ENCODE measurements at regions not wholly inside any gene's neighbourhood (a gene's known extent, or its start where the extent isn't known, plus 50 kb on each side); places are given as distances from the start of the nearest gene placed in this dataset.

DNA sequence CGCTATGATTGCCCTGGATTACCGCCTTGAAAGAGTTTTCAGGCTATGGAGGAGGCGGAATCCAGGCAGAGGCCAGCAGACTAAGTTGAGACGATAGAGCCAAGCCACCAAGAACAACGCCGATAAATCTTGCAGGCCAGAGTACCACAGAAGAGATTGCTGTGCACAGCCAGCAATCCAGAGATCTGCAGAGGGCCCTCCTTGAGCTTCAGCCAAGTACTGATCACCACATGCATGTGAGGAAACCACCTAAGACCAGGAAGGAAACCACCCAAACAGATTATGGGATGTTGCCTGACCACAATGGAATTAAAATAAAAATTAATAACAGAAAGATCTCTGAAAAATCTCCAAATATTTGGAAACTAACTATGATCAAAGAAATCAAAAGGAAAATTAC is 74.9 kb downstream of the GCNT4 start:
- Histone ChIP-seq H3K27me3 (replicated peaks; ENCODE audit: insufficient read depth) (no peaks in the 10 kb centered on the region), H3K9me3 (ENCODE audit: low read depth) (no peaks in the 10 kb centered on the region), H4K20me1 (ENCODE audit: insufficient read depth) (no peaks in the 10 kb centered on the region), H3K4me2 (ENCODE audit: unreplicated experiment) (no peak overlapping the region), H3F3A (ENCODE audit: insufficient read depth) (no peaks in the 10 kb centered on the region), H3K9ac (no peak overlapping the region), H3K27ac (no peak overlapping the region), H3K36me3 (ENCODE audit: low read depth) (no peaks in the 10 kb centered on the region), H2AFZ (no peak overlapping the region), H3K4me1 (ENCODE audit: insufficient read depth) (no peaks in the 10 kb centered on the region), H3K79me2 (ENCODE audit: insufficient read depth) (no peaks in the 10 kb centered on the region), H3K9me2 (ENCODE audit: insufficient read depth) (no peaks in the 10 kb centered on the region), H3K4me3 (no peak overlapping the region)
- DNase-seq, result no peak
- WGBS, 2 experiments (ENCODE audit: low coverage in 1 of 2, low lambda C conversion rate in 2 of 2, missing lambda C conversion rate in 2 of 2), result 60 to 70% methylated on average over 6 of the region's 6 CpGs
- TF ChIP-seq EZH2 (IDR thresholded peaks at IDR 0.05; ENCODE audit: insufficient read depth, poor library complexity, severe bottlenecking) (no peak), EZH2phosphoT487 (IDR thresholded peaks at IDR 0.05; ENCODE audit: insufficient read depth, low read depth) (no peak)
- in situ Hi-C loops (cut with MboI), result no loop called here

DNA sequence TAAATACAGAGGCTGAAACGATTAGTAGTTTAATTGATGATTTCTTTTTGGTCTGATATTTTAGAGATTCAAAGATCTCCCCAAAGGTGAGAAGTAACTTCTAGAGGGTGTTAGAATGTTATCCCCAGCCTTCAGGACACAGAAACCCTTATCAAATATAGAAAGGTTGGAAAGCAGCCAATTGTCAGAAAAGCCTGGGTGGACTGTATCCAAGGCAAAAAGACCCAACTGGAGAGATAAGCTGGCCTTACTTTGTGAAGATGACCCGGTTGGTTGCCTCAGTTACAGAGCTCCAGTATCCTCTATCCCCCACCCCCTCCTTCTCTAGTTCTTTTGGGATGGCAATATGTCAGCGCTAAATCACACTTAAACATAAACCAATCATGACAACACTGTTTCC is 75.7 kb downstream of the GCNT4 start:
- no peaks in the 10 kb centered on the region for H4K20me1 ChIP-seq (ENCODE audit: insufficient read depth)
- no peaks in the 10 kb centered on the region for H3K4me1 ChIP-seq (ENCODE audit: insufficient read depth)
- H2AFZ ChIP-seq, result no peak overlapping the region
- H3K9me3 ChIP-seq (ENCODE audit: low read depth), result no peaks in the 10 kb centered on the region
- no peaks in the 10 kb centered on the region for H3K36me3 ChIP-seq (ENCODE audit: low read depth)
- H3K27me3 ChIP-seq (replicated peaks; ENCODE audit: insufficient read depth), result no peaks in the 10 kb centered on the region
- TF ChIP-seq EZH2 (IDR thresholded peaks at IDR 0.05; ENCODE audit: insufficient read depth, poor library complexity, severe bottlenecking) (no peak), EZH2phosphoT487 (IDR thresholded peaks at IDR 0.05; ENCODE audit: insufficient read depth, low read depth) (no peak)
- H3K79me2 ChIP-seq (ENCODE audit: insufficient read depth), result no peaks in the 10 kb centered on the region
- no peak overlapping the region for H3K4me2 ChIP-seq (ENCODE audit: unreplicated experiment)
- H3F3A ChIP-seq (ENCODE audit: insufficient read depth), result no peaks in the 10 kb centered on the region
- no peak for DNase-seq
- no peak overlapping the region for H3K27ac ChIP-seq
- in situ Hi-C loops (cut with MboI), result no loop called here
- H3K9ac ChIP-seq, result no peak overlapping the region
- 74 to 76% methylated on average over 3 of the region's 3 CpGs for WGBS, 2 experiments (ENCODE audit: low coverage in 1 of 2, low lambda C conversion rate in 2 of 2, missing lambda C conversion rate in 2 of 2)
- H3K4me3 ChIP-seq, result no peak overlapping the region
- no peaks in the 10 kb centered on the region for H3K9me2 ChIP-seq (ENCODE audit: insufficient read depth)

DNA sequence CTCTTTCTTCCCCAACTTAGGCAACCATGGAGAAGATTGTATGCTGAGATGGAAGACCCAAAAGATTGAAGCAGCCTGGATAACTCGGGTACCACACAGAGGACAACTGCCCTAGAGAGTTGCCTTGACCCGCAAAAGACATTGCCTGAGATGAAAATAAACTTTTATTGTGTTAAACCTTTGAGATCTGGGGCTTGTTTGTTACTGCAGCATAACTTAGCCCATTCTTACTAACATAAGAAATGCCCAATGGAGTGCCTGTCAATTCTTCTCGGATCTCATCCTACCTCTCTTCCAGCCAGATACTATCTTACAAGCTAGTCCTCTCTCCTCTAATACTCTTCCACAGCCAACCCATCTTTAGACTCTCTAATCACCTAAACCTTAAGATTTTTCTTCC is 76.8 kb downstream of the GCNT4 start:
- H3K36me3 ChIP-seq (ENCODE audit: low read depth), result no peaks in the 10 kb centered on the region
- H3K9me3 ChIP-seq (ENCODE audit: low read depth), result no peaks in the 10 kb centered on the region
- H4K20me1 ChIP-seq (ENCODE audit: insufficient read depth), result no peaks in the 10 kb centered on the region
- H3K9ac ChIP-seq, result no peak overlapping the region
- H3K4me2 ChIP-seq (ENCODE audit: unreplicated experiment), result no peak overlapping the region
- H3K79me2 ChIP-seq (ENCODE audit: insufficient read depth), result no peaks in the 10 kb centered on the region
- H3K4me3 ChIP-seq, result no peak overlapping the region
- in situ Hi-C loops (cut with MboI), result no loop called here
- no peaks in the 10 kb centered on the region for H3K27me3 ChIP-seq (replicated peaks; ENCODE audit: insufficient read depth)
- H2AFZ ChIP-seq, result no peak overlapping the region
- 54 to 56% methylated on average over 3 of the region's 3 CpGs for WGBS, 2 experiments (ENCODE audit: low coverage in 1 of 2, low lambda C conversion rate in 2 of 2, missing lambda C conversion rate in 2 of 2)
- no peaks in the 10 kb centered on the region for H3F3A ChIP-seq (ENCODE audit: insufficient read depth)
- DNase-seq, result no peak
- TF ChIP-seq EZH2 (IDR thresholded peaks at IDR 0.05; ENCODE audit: insufficient read depth, poor library complexity, severe bottlenecking) (no peak), EZH2phosphoT487 (IDR thresholded peaks at IDR 0.05; ENCODE audit: insufficient read depth, low read depth) (no peak)
- H3K9me2 ChIP-seq (ENCODE audit: insufficient read depth), result no peaks in the 10 kb centered on the region
- no peaks in the 10 kb centered on the region for H3K4me1 ChIP-seq (ENCODE audit: insufficient read depth)
- H3K27ac ChIP-seq, result no peak overlapping the region

DNA sequence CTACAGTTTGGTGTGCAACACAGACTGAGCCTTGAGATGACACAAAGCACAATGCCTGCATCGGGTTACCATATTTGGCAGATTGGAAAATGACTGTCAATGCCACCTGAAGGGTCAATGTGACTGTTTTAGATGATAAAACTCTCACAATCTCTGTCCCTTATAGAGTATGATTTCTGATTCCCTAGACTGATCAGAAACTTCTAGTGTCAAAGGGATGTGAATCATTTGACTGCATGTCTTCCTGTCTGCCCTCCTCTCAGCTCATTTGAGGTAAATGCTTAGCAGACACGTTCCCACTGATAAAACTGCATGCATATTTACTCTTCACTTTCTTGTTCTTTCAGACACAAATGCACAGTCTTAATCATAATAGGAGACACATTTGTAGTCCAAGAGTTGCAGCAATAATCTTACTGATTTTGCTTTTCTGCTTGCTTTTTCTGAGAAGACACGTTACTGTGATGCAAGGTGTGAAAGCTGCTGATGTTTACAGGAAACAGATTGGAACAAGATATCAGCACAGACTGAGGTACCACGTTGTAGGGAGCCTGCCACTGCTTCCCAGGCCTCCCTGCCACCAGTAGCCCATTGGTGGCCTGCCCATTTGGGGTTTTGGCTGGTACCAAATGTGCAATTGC is 77.8 kb downstream of the GCNT4 start:
- WGBS, 2 experiments (ENCODE audit: low coverage in 1 of 2, low lambda C conversion rate in 2 of 2, missing lambda C conversion rate in 2 of 2), result 61 to 70% methylated on average over 4 of the region's 4 CpGs
- Histone ChIP-seq H2AFZ (no peak overlapping the region), H4K20me1 (ENCODE audit: insufficient read depth) (no peaks in the 10 kb centered on the region), H3K27me3 (replicated peaks; ENCODE audit: insufficient read depth) (no peaks in the 10 kb centered on the region), H3K4me2 (ENCODE audit: unreplicated experiment) (no peak overlapping the region), H3K9me3 (ENCODE audit: low read depth) (no peaks in the 10 kb centered on the region), H3K4me3 (no peak overlapping the region), H3K9ac (no peak overlapping the region), H3K36me3 (ENCODE audit: low read depth) (no peaks in the 10 kb centered on the region), H3F3A (ENCODE audit: insufficient read depth) (no peaks in the 10 kb centered on the region), H3K9me2 (ENCODE audit: insufficient read depth) (no peaks in the 10 kb centered on the region), H3K4me1 (ENCODE audit: insufficient read depth) (no peaks in the 10 kb centered on the region), H3K27ac (no peak overlapping the region), H3K79me2 (ENCODE audit: insufficient read depth) (no peaks in the 10 kb centered on the region)
- no peak for DNase-seq
- in situ Hi-C loops (cut with MboI), result no loop called here
- no peak for TF ChIP-seq EZH2 (IDR thresholded peaks at IDR 0.05; ENCODE audit: insufficient read depth, poor library complexity, severe bottlenecking)
- TF ChIP-seq EZH2phosphoT487 (IDR thresholded peaks at IDR 0.05; ENCODE audit: insufficient read depth, low read depth), result no peak

DNA sequence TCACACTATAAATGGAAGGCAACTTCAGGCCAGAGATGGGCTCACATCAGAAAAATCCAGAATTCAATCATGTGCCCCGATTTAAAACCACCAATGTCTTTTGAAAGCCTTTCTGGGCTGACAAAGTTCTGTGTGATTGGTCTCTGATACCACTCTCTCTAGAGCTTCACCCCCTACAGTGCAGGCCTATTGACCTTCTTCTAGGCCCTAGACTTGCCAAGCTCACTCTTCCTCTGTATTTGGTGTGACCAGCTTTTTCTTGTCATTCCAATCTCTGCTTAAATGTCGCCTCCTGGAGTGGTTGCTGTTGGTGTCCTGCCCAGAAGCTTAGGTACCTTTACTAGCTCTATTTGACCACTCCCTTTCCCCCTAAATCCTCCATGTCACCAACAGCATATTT is 78.7 kb downstream of the GCNT4 start:
- 61 to 63% methylated on average over 2 of the region's 2 CpGs for WGBS, 2 experiments (ENCODE audit: low coverage in 1 of 2, low lambda C conversion rate in 2 of 2, missing lambda C conversion rate in 2 of 2)
- in situ Hi-C loops (cut with MboI), result no loop called here

More for the DNA sequence above, 78.7 kb downstream of the GCNT4 start:
- Histone ChIP-seq H3K27me3 (replicated peaks; ENCODE audit: insufficient read depth) (no peaks in the 10 kb centered on the region), H3K36me3 (ENCODE audit: low read depth) (no peaks in the 10 kb centered on the region), H3K9ac (no peak overlapping the region), H2AFZ (0 out of 2 replicates have a peak overlapping the region, but pooled peaks have one; percentile 29), H3K27ac (no peak overlapping the region), H3K4me3 (no peak overlapping the region), H3K4me1 (ENCODE audit: insufficient read depth) (no peaks in the 10 kb centered on the region), H3K4me2 (ENCODE audit: unreplicated experiment) (no peak overlapping the region), H3K79me2 (ENCODE audit: insufficient read depth) (no peaks in the 10 kb centered on the region), H3F3A (ENCODE audit: insufficient read depth) (no peaks in the 10 kb centered on the region), H3K9me2 (ENCODE audit: insufficient read depth) (no peaks in the 10 kb centered on the region), H3K9me3 (ENCODE audit: low read depth) (no peaks in the 10 kb centered on the region), H4K20me1 (ENCODE audit: insufficient read depth) (no peaks in the 10 kb centered on the region)
- DNase-seq, result no peak
- TF ChIP-seq EZH2phosphoT487 (IDR thresholded peaks at IDR 0.05; ENCODE audit: insufficient read depth, low read depth) (no peak), EZH2 (IDR thresholded peaks at IDR 0.05; ENCODE audit: insufficient read depth, poor library complexity, severe bottlenecking) (no peak)
